Stimulated activated CD4-positive, alpha-beta T cell treated with anti-CD3 and anti-CD28 coated beads, Interleukin-12 subunit alpha, Interleukin-12 subunit beta, amount 100 ng/mL, for 24 hours (primary cell): ENCODE measurements at regions not wholly inside any gene's neighbourhood (a gene's known extent, or its start where the extent isn't known, plus 50 kb on each side); places are given as distances from the start of the nearest gene placed in this dataset.

ENCODE experiments used
- DNase-seq, 2 experiments: peaks; one replicate each; pipeline ENCODE4 v3.0.0-alpha.2; 2020; ENCODE audit warnings: low read depth in 2 of 2

GRCh38 chr10:116792817-116793216 is 50.5 kb upstream of the HSPA12A start:
- DNase-seq = no peak

GRCh38 chr10:116796469-116796868 is 52.8 kb upstream of the ENO4 start:
- no peak for DNase-seq

- DNase-seq = peak; percentile 37 to 69
Measured at GRCh38 chr10:116796910-116797513, 52.3 kb upstream of the ENO4 start.

- DNase-seq = no peak
Measured at GRCh38 chr10:116798859-116799258, 50.4 kb upstream of the ENO4 start.
